Left lung (tissue), 4 donors: ENCODE measurements at regions not wholly inside any gene's neighbourhood (a gene's known extent, or its start where the extent isn't known, plus 50 kb on each side); places are given as distances from the start of the nearest gene placed in this dataset.

Experiments
- ATAC-seq: fragments of 200-7000 bp; cut with Tn5 transposase; one replicate; pipeline ENCODE4 v1.9.1; 2020; ENCODE audit warnings: moderate library complexity
- DNase-seq, 4 donors: peaks; one replicate each; pipeline ENCODE4 v3.0.0-alpha.2; 2013 to 2020
- H3K27ac ChIP-seq, 2 donors: fragments of 200-600 bp; sonication (generic) in 1 of 2; one replicate each; pipeline versions ENCODE4 v1.5.0 to v1.8.0; 2020 to 2021
- H3K27me3 ChIP-seq, 2 donors: fragments of 200-600 bp; sonication (generic) in 1 of 2; one replicate each; pipeline versions ENCODE4 v1.5.0 to v1.8.0; 2020 to 2021
- H3K36me3 ChIP-seq, 2 donors: fragments of 200-600 bp; sonication (generic) in 1 of 2; one replicate each; pipeline versions ENCODE4 v1.5.0 to v1.8.0; 2020 to 2021
- H3K4me1 ChIP-seq, 2 donors: fragments of 200-600 bp; one replicate each; pipeline ENCODE4 v1.8.0; 2021
- H3K4me3 ChIP-seq, 2 donors: fragments of 200-600 bp; sonication (generic) in 1 of 2; one replicate each; pipeline versions ENCODE4 v1.5.0 to v1.8.0; 2020 to 2021; ENCODE audit warnings: mild to moderate bottlenecking in 1 of 2
- H3K9me3 ChIP-seq, 2 donors: fragments of 200-600 bp; sonication (generic) in 1 of 2; one replicate each; pipeline versions ENCODE4 v1.5.0 to v1.8.0; 2020 to 2021
- intact Hi-C, 2 donors: fragments of 100-400 bp; cut with DNase I; formaldehyde crosslinking; loops; one replicate each; pipeline versions ENCODE4 v1.11.2 to v1.14.2; 2022
- TF ChIP-seq, protein P1 (sequence below), 2 donors: fragments of 200-600 bp; sonication (generic) in 1 of 2; IDR thresholded peaks; one replicate each; pipeline versions ENCODE4 v1.5.0 to v1.8.0; 2021; ENCODE audit warnings: antibody characterized with exemption in 2 of 2
- donor health status: DM: no; HTN: yes; CAD: no.
- donor health status: DM: no; HTN: no; CAD: no.

DNA sequence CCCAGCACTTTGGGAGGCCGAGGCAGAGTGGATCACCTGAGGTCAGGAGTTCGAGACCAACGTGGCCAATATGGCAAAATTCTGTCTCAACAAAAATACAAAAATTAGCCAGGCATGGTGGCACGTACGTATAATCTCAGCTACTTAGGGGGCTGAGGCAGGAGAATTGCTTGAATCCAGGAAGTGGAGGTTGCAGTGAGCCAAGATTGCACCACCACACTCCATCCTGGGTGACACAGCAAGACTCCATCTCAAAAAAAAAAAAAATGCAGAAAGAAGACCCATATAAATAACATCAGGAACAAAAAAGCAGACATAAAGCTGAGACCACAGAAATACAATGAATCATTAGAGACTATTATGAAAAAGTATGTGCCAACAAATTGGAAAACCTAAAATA is 235.2 kb upstream of the VEPH1 start:
- intact Hi-C loops: no loop called here
- Histone ChIP-seq H3K27me3 (no peaks in the 10 kb centered on the region), H3K9me3 (peaks cover 0 to 25% of the 10 kb centered on the region in 2 donors), H3K4me3 (no peak overlapping the region), H3K36me3 (no peaks in the 10 kb centered on the region), H3K27ac (no peak overlapping the region), H3K4me1 (no peaks in the 10 kb centered on the region)
- TF ChIP-seq, protein P1, sequence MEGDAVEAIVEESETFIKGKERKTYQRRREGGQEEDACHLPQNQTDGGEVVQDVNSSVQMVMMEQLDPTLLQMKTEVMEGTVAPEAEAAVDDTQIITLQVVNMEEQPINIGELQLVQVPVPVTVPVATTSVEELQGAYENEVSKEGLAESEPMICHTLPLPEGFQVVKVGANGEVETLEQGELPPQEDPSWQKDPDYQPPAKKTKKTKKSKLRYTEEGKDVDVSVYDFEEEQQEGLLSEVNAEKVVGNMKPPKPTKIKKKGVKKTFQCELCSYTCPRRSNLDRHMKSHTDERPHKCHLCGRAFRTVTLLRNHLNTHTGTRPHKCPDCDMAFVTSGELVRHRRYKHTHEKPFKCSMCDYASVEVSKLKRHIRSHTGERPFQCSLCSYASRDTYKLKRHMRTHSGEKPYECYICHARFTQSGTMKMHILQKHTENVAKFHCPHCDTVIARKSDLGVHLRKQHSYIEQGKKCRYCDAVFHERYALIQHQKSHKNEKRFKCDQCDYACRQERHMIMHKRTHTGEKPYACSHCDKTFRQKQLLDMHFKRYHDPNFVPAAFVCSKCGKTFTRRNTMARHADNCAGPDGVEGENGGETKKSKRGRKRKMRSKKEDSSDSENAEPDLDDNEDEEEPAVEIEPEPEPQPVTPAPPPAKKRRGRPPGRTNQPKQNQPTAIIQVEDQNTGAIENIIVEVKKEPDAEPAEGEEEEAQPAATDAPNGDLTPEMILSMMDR (IDR thresholded peaks at IDR 0.05): no peak
- DNase-seq (no peak), ATAC-seq (no peak)

DNA sequence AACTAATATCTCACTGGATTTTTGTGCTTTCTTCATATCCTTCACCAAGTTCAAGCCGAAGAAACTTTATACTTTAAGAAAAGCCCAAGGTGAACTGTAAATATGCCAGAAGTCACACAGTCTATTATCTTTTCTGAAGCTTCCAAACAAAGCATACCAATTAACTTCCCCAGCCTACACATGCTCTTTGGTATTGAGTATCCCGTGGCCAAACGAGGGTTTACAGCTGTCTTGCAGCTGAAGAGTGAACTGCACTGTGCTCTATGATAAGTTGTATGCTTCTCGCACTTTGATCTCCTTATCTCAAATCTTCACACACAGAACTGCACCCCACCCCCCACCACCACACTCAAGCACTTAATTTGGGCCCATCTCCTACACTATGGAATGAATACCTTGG is 215.6 kb upstream of the VEPH1 start:
- intact Hi-C loops: no loop called here
- Histone ChIP-seq H3K36me3 (no peaks in the 10 kb centered on the region), H3K4me3 (no peak overlapping the region), H3K27me3 (no peaks in the 10 kb centered on the region), H3K9me3 (peaks cover 0 to 25% of the 10 kb centered on the region in 2 donors), H3K4me1 (no peaks in the 10 kb centered on the region), H3K27ac (no peak overlapping the region)
- no peak for DNase-seq
- no peak for ATAC-seq
- TF ChIP-seq, protein P1 (IDR thresholded peaks at IDR 0.05): no peak

DNA sequence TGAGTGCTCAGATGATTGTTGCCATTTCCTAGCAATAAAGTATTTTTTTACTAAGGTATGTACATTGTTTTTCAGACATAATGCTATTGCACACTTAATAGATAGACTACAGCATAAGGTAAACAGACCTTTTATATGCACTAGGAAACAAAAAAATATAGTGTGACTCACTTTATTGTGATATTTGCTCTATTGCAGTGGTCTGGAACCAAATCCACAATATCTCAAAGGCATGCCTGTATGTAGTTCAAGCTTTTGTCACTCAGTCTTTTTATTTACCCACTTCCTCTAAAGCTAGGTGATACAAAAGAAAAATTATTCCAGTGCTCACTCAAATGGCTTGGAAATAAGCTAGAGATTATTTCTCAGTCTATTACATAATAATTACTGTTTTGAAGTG is 209.9 kb upstream of the VEPH1 start:
- no peak overlapping the region for H3K27ac ChIP-seq
- no peaks in the 10 kb centered on the region for H3K4me1 ChIP-seq
- no peaks in the 10 kb centered on the region for H3K27me3 ChIP-seq
- TF ChIP-seq, protein P1 (IDR thresholded peaks at IDR 0.05): no peak
- no peak for DNase-seq
- no peaks in the 10 kb centered on the region for H3K36me3 ChIP-seq
- no peak overlapping the region for H3K4me3 ChIP-seq
- ATAC-seq: no peak
- H3K9me3 ChIP-seq: no peaks in the 10 kb centered on the region
- intact Hi-C loops: no loop called here

DNA sequence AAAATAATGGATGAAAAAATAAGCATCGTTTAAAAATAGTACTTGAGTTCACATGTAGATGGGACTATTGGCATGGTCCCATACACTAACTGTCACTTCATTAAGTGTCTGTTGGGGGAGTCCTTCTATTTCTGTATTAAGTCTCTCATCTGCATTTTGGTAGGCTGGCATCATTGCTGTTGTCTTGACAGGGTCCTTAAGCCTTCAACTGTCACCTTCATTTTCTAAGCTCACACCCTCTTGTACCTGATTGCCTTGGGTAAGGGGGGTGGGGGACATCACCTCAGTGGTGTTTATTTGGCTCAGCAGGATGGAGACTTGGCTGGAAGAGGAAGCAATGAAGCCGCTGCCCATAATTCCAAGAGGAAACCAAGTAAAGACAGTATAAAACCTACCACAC is 202.0 kb upstream of the VEPH1 start:
- Histone ChIP-seq H3K36me3 (no peaks in the 10 kb centered on the region), H3K27me3 (no peaks in the 10 kb centered on the region), H3K9me3 (no peaks in the 10 kb centered on the region), H3K4me1 (no peaks in the 10 kb centered on the region), H3K4me3 (no peak overlapping the region), H3K27ac (no peak overlapping the region)
- DNase-seq (no peak), ATAC-seq (no peak)
- TF ChIP-seq, protein P1 (IDR thresholded peaks at IDR 0.05): no peak
- intact Hi-C loops: no loop called here

DNA sequence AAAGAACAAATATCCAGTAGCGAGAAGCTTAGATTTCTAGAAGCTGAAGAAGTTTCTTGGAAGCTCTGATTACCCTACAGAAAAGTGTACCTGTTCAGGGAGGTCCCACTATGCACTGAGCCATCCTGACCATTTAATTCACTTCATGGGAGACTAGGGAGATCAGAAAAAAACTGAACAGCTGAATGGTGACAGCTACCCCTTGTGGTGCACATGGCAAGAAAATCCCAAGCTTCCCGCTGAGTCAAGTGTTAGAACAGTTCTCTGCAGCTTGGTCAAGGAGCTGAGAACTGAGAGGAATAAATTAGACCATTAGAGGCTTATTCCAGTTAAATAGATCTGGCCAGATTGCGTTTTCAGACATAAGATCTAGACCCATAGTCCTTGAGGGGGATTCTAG is 197.2 kb upstream of the VEPH1 start:
- intact Hi-C loops: no loop called here
- TF ChIP-seq, protein P1 (IDR thresholded peaks at IDR 0.05): no peak
- Histone ChIP-seq H3K4me3 (no peak overlapping the region), H3K36me3 (no peaks in the 10 kb centered on the region), H3K9me3 (no peaks in the 10 kb centered on the region), H3K4me1 (no peaks in the 10 kb centered on the region), H3K27ac (no peak overlapping the region), H3K27me3 (no peaks in the 10 kb centered on the region)
- DNase-seq (no peak), ATAC-seq (no peak)
